DLD1 (cell line): ENCODE measurements at regions not wholly inside any gene's neighbourhood (a gene's known extent, or its start where the extent isn't known, plus 50 kb on each side); places are given as distances from the start of the nearest gene placed in this dataset.

Source experiments
- in situ Hi-C: cut with HindIII; loops from 2 replicates; pipeline ENCODE4 v1.10.0; 2017; ENCODE audit warnings: low sequenced_read_pairs

- in situ Hi-C loops, result no loop called here
Measured at GRCh38 chr2:120495586-120495985, 149.7 kb downstream of the INHBB start.

DNA sequence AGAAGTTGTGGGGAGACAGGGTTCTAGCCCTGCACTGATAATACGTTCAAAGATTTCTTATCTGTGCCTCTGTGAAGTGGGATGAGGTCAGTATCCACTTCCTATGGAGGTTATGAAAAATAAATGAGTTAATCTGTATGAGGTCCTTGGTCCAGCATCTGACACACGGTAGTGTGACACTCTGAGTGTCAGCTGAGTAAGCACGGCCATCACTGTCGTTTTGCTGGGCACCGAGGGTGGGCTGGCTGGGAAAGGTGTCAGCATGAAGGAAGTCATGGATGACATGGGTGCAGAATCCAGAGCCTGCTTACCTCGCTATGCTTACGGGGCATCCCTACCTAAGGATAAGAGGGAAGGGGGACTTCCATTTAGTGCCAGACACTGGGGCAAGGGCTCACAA is 150.3 kb downstream of the INHBB start:
- in situ Hi-C loops, result no loop called here

DNA sequence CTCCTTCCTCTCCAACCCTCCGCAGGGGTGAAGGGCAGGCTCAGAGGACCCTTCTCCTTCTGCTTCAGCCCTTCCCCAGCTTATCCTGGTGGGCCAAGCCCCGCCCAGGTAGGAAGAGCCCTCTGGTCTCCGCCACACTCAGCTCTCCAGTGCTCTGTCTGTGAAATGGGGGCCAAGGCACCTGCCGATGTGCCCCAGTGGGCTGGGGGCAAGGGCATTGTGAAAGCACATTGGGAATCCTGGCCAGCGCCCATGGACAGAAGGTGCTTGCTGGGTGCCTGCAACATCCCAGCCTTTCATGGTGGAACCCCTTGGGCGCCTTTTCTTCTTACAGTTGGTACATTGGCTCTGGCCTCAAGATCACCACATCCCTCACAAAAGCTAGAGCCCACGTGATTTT is 150.8 kb downstream of the INHBB start:
- in situ Hi-C loops, result no loop called here

GRCh38 chr2:120497261-120497977 is 151.5 kb downstream of the INHBB start:
- in situ Hi-C loops, result no loop called here

- in situ Hi-C loops, result no loop called here
Measured at GRCh38 chr2:120498121-120498520, 152.2 kb downstream of the INHBB start.

DNA sequence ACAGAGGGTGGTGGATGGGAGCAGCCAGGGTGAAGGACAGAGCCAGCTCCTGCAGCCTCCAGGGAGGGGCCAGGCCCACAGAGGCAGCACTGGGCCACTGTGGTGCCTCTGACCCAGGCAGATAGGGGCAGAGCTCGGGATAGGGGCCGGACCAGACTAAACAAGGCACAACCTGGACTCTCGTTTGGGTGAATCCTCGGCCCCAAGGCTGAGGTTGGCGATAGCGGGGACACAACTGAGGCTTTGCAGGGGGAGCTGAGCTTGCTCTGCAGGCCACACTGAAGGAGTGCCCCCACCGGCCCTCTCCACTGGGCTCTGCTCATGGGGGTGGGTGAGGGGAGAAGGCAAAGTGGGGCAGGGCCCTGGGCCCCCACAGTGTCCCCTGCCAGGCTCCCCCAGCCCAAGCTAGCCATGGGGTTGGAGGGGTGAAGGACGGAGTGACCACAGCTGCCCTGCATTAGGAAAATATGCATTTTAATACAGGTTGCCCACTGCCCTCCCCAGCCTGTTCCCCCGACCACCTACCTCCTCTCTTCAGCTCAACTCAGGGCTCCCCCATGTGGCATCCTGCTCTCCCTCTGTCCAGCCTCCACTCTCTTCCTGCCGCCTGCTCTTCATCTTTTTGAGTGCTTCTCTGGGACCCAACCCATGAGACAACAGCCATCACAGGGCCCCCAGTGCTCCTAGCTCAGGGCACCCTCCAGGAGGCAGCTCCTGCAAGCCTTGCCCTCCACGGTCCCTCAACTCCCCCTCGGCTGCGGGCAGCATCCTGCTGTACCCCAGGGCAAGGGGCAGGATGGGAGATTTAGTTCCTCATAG is 152.8 kb downstream of the INHBB start:
- in situ Hi-C loops, result no loop called here

- in situ Hi-C loops, result no loop called here
Measured at GRCh38 chr2:120499784-120500495, 154.0 kb downstream of the INHBB start.

GRCh38 chr2:120501591-120501990 is 155.7 kb downstream of the INHBB start:
- in situ Hi-C loops, result no loop called here

GRCh38 chr2:120502357-120502756 is 156.4 kb downstream of the INHBB start:
- in situ Hi-C loops, result no loop called here

- in situ Hi-C loops, result no loop called here
Measured at GRCh38 chr2:120502761-120503160, 156.8 kb downstream of the INHBB start.

- in situ Hi-C loops, result no loop called here
Measured at GRCh38 chr2:120503206-120503792, 157.4 kb downstream of the INHBB start.

GRCh38 chr2:120503793-120504571 is 158.0 kb downstream of the INHBB start:
- in situ Hi-C loops, result no loop called here

GRCh38 chr2:120504936-120505705 is 159.2 kb downstream of the INHBB start:
- in situ Hi-C loops, result no loop called here

DNA sequence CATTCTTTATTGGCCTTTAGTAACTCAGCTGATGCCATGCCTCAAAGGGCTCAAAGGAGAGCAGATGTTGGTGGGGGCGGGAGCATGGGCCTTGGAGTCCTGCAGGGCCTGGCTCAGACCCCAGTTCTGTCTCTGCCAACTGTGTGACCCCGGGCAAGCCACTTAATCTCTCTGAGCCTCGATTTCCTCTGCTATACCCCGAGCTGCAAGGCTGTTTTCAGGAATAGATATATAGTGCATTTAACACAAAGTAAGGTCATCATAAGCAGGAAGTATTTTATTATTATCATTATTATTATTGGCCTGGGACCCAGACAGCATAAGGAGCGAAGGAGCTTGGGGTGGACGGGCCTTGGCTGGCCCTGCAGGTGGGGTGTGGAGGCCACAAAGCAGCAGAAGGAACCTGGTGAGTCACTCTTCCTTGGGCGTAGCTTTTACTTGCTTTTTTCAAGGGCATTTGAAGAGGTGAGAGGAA is 162.7 kb downstream of the INHBB start:
- in situ Hi-C loops, result no loop called here

DNA sequence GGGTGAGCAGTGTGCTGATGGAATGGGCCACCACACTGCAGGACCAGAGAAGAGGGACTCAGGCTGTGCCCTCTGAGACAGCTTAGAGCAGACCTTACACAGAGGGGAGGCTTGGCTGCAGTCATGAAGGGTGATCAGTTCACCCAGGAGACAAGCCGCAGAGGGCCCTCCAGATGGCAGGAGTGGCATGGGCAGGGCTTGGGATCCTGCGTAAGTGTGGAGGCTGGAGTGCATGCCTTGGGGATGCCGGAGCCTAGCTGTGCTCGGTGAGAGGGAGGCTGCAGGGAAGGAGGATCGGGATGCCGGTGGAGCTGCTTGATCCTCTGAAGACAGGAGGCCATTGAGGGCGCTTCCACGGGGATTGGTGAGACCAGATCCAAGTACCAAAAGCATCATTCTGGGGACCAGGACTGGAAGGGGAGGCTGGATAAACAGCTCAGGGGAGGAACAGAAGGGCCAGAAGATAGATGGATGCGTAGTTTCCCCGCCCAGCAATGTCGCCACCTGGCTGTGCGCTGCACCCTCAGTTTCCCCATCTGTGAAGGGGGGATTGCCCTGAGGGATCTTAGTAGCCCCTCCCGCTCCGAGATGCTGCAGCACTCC is 163.4 kb downstream of the INHBB start:
- in situ Hi-C loops, result no loop called here

- in situ Hi-C loops, result no loop called here
Measured at GRCh38 chr2:120509991-120510735, 164.2 kb downstream of the INHBB start.

DNA sequence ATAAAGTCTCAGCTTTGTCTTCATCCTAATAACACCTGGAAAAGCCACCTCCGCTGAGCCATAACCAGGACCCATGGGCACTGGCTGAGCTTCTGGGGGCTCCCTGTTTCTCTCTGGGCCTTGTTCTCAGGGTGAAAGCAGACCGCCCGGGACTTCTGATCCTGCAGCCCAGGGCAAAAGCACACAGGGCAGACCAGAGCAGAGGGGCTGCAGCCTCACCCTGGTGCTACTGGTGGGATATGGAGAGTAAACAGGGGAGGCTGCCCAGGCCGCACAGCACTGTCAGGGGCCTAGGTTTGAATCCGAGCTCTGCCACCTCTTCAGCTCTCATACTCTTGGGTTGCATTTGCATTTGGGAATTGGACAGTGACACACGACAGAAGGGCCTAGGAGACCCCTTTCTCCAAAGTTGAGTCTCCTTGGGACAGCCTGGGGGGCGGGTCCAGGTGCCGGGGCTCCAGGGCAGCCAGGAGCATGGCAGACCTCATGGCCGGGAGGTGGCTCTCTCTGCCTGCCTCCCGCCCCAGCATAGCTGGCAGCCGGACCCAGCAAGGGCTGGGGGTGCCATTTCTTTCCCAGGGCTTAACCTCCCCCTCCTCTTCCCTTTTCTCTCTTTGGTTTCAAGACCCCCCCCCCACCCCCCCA is 164.9 kb downstream of the INHBB start:
- in situ Hi-C loops, result no loop called here

- in situ Hi-C loops, result no loop called here
Measured at GRCh38 chr2:120511536-120511935, 165.6 kb downstream of the INHBB start.
